ENCODE measurements at regions not wholly inside any gene's neighbourhood (a gene's known extent, or its start where the extent isn't known, plus 50 kb on each side); places are given as distances from the start of the nearest gene placed in this dataset.

GRCh38 chr16:65760874-65761273, 605.6 kb upstream of the CDH5 start:
- no peak overlapping the region for H3K4me3 ChIP-seq (ENCODE audit: control insufficient read depth, low read depth, low read length)
- no peak for DNase-seq (ENCODE audit: low read depth)
- TF ChIP-seq CTCF (IDR thresholded peaks at IDR 0.05; ENCODE audit: control insufficient read depth, insufficient read depth, low read depth, low read length, missing control alignments), result no peak

GRCh38 chr16:65758620-65759019, 607.9 kb upstream of the CDH5 start:
- no peak for DNase-seq (ENCODE audit: low read depth)
- no peak overlapping the region for H3K4me3 ChIP-seq (ENCODE audit: control insufficient read depth, low read depth, low read length)
- TF ChIP-seq CTCF (IDR thresholded peaks at IDR 0.05; ENCODE audit: control insufficient read depth, insufficient read depth, low read depth, low read length, missing control alignments), result no peak

- no peak for TF ChIP-seq CTCF (IDR thresholded peaks at IDR 0.05; ENCODE audit: control insufficient read depth, insufficient read depth, low read depth, low read length, missing control alignments)
- DNase-seq (ENCODE audit: low read depth), result no peak
- H3K4me3 ChIP-seq (ENCODE audit: control insufficient read depth, low read depth, low read length), result no peak overlapping the region
Observed at GRCh38 chr16:65757064-65757463, 609.4 kb upstream of the CDH5 start.

- H3K4me3 ChIP-seq (ENCODE audit: control insufficient read depth, low read depth, low read length), result no peak overlapping the region
- no peak for DNase-seq (ENCODE audit: low read depth)
- TF ChIP-seq CTCF (IDR thresholded peaks at IDR 0.05; ENCODE audit: control insufficient read depth, insufficient read depth, low read depth, low read length, missing control alignments), result no peak
Observed at GRCh38 chr16:65756163-65756562, 610.3 kb upstream of the CDH5 start.

- DNase-seq (ENCODE audit: low read depth), result peak; percentile 72
- H3K4me3 ChIP-seq (ENCODE audit: control insufficient read depth, low read depth, low read length), result no peak overlapping the region
- TF ChIP-seq CTCF (IDR thresholded peaks at IDR 0.05; ENCODE audit: control insufficient read depth, insufficient read depth, low read depth, low read length, missing control alignments), result no peak
Observed at GRCh38 chr16:65754820-65755691, 611.4 kb upstream of the CDH5 start.

- H3K4me3 ChIP-seq (ENCODE audit: control insufficient read depth, low read depth, low read length), result no peak overlapping the region
- no peak for DNase-seq (ENCODE audit: low read depth)
- no peak for TF ChIP-seq CTCF (IDR thresholded peaks at IDR 0.05; ENCODE audit: control insufficient read depth, insufficient read depth, low read depth, low read length, missing control alignments)
Observed at GRCh38 chr16:65752522-65752844, 614.0 kb upstream of the CDH5 start.

Measured in AG09309 (cell line).